ENCODE measurements at regions not wholly inside any gene's neighbourhood (a gene's known extent, or its start where the extent isn't known, plus 50 kb on each side); places are given as distances from the start of the nearest gene placed in this dataset.

DNA sequence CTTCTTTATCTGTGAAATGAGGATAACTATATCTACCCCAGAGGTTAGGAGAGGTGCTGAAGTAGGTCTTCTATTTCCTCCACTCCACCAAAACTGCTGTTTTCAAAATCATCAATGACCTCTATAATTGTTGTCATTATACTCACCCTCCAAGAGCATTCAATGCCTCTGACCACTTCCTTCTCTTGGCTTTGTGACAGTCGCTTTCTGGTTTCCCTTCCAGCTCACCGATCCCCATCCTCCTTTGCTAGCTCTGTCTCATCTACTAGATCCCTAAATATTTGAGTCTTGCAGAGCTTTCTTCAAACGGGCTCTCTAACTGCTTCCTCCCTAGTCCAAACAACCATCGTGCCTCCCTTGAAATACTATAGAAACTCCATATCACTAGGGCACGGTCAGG lies 153.5 kb downstream of the RPLP1 start:
- H4K20me1 ChIP-seq (ENCODE audit: insufficient read depth, low read length): no peaks in the 10 kb centered on the region
- TF ChIP-seq CTCF (IDR thresholded peaks at IDR 0.05; ENCODE audit: low read length) (no peak), EZH2 (optimal IDR thresholded peaks at IDR 0.05; ENCODE audit: low read depth, low read length) (no peak), EZH2phosphoT487 (IDR thresholded peaks at IDR 0.05; ENCODE audit: low read length) (no peak)

GRCh38 chr15:69606921-69607500 lies 154.4 kb downstream of the RPLP1 start:
- H3K9me2 ChIP-seq (replicated peaks; ENCODE audit: insufficient read depth, low read length): no peaks in the 10 kb centered on the region
- no peaks in the 10 kb centered on the region for H3K79me2 ChIP-seq (ENCODE audit: low read length)
- no peak for DNase-seq
- H3K4me2 ChIP-seq (ENCODE audit: low read depth, low read length): no peak overlapping the region
- TF ChIP-seq CTCF (IDR thresholded peaks at IDR 0.05; ENCODE audit: low read length): no peak
- no peak for TF ChIP-seq EZH2 (optimal IDR thresholded peaks at IDR 0.05; ENCODE audit: low read depth, low read length)
- no peak for TF ChIP-seq EZH2phosphoT487 (IDR thresholded peaks at IDR 0.05; ENCODE audit: low read length)
- H3K36me3 ChIP-seq (replicated peaks; ENCODE audit: insufficient read depth, low read length): no peaks in the 10 kb centered on the region
- peaks cover 4% of the 10 kb centered on the region; the same call in 1 of the 2 replicates for H3K4me1 ChIP-seq (ENCODE audit: low read length)
- no peaks in the 10 kb centered on the region for H3K9me3 ChIP-seq (replicated peaks; ENCODE audit: insufficient read depth, low read length)
- H3K9ac ChIP-seq (ENCODE audit: low read length): no peak overlapping the region
- H3F3A ChIP-seq (ENCODE audit: insufficient read depth, low read length): no peaks in the 10 kb centered on the region
- H3K27ac ChIP-seq (ENCODE audit: low read length): no peak overlapping the region
- no peak overlapping the region for H2AFZ ChIP-seq (ENCODE audit: low read length)
- no peaks in the 10 kb centered on the region for H4K20me1 ChIP-seq (ENCODE audit: insufficient read depth, low read length)
- no peak overlapping the region for H3K4me3 ChIP-seq (ENCODE audit: low read length)
- no peaks in the 10 kb centered on the region for H3K27me3 ChIP-seq (replicated peaks; ENCODE audit: insufficient read depth, low read length)

More for the DNA sequence above, 153.5 kb downstream of the RPLP1 start:
- H3K4me2 ChIP-seq (ENCODE audit: low read depth, low read length): no peak overlapping the region
- H2AFZ ChIP-seq (ENCODE audit: low read length): no peak overlapping the region
- H3K4me3 ChIP-seq (ENCODE audit: low read length): no peak overlapping the region
- no peaks in the 10 kb centered on the region for H3K27me3 ChIP-seq (replicated peaks; ENCODE audit: insufficient read depth, low read length)
- H3K9me2 ChIP-seq (replicated peaks; ENCODE audit: insufficient read depth, low read length): no peaks in the 10 kb centered on the region
- H3K36me3 ChIP-seq (replicated peaks; ENCODE audit: insufficient read depth, low read length): no peaks in the 10 kb centered on the region
- no peaks in the 10 kb centered on the region for H3K9me3 ChIP-seq (replicated peaks; ENCODE audit: insufficient read depth, low read length)
- H3K4me1 ChIP-seq (ENCODE audit: low read length): no peaks in the 10 kb centered on the region
- no peak for DNase-seq
- H3K9ac ChIP-seq (ENCODE audit: low read length): no peak overlapping the region
- H3K79me2 ChIP-seq (ENCODE audit: low read length): no peaks in the 10 kb centered on the region
- no peaks in the 10 kb centered on the region for H3F3A ChIP-seq (ENCODE audit: insufficient read depth, low read length)
- no peak overlapping the region for H3K27ac ChIP-seq (ENCODE audit: low read length)

- Histone ChIP-seq H3K4me3 (ENCODE audit: low read length) (no peak overlapping the region), H3K27me3 (replicated peaks; ENCODE audit: insufficient read depth, low read length) (no peaks in the 10 kb centered on the region), H3K79me2 (ENCODE audit: low read length) (no peaks in the 10 kb centered on the region), H3K27ac (ENCODE audit: low read length) (no peak overlapping the region), H3K4me2 (ENCODE audit: low read depth, low read length) (no peak overlapping the region), H3K36me3 (replicated peaks; ENCODE audit: insufficient read depth, low read length) (no peaks in the 10 kb centered on the region), H3K9ac (ENCODE audit: low read length) (no peak overlapping the region), H3K9me2 (replicated peaks; ENCODE audit: insufficient read depth, low read length) (no peaks in the 10 kb centered on the region), H3F3A (ENCODE audit: insufficient read depth, low read length) (no peaks in the 10 kb centered on the region), H4K20me1 (ENCODE audit: insufficient read depth, low read length) (no peaks in the 10 kb centered on the region), H2AFZ (ENCODE audit: low read length) (no peak overlapping the region), H3K9me3 (replicated peaks; ENCODE audit: insufficient read depth, low read length) (no peaks in the 10 kb centered on the region), H3K4me1 (ENCODE audit: low read length) (peaks cover 4% of the 10 kb centered on the region; the same call in 1 of the 2 replicates)
- DNase-seq: no peak
- TF ChIP-seq EZH2phosphoT487 (IDR thresholded peaks at IDR 0.05; ENCODE audit: low read length) (no peak), EZH2 (optimal IDR thresholded peaks at IDR 0.05; ENCODE audit: low read depth, low read length) (no peak), CTCF (IDR thresholded peaks at IDR 0.05; ENCODE audit: low read length) (no peak)
Measured at GRCh38 chr15:69608661-69609060, 156.0 kb downstream of the RPLP1 start.

All from MM.1S (cell line).